HEK293 (cell line): ENCODE measurements at regions not wholly inside any gene's neighbourhood (a gene's known extent, or its start where the extent isn't known, plus 50 kb on each side); places are given as distances from the start of the nearest gene placed in this dataset.

ENCODE experiments used
- CTCF ChIA-PET: fragments of 350-600 bp; formaldehyde crosslinking; extraction: SDS; loops from one replicate; lab custom pipeline; 2021; ENCODE audit warnings: antibody characterized with exemption; lab: Yijun Ruan, JAX
- POLR2A ChIA-PET: fragments of 300-600 bp; formaldehyde crosslinking; extraction: SDS; loops from one replicate; lab custom pipeline; 2020; ENCODE audit warnings: antibody characterized with exemption, inconsistent platforms; lab: Yijun Ruan, JAX
- H3K27ac ChIP-seq: fragments of 200-500 bp; sonication (Bioruptor generic); 2 replicates; pipeline ENCODE4 v1.5.1; 2014; ENCODE audit warnings: low read depth, low read length, control low read depth, inconsistent platforms; ENCODE audit errors: extremely low read depth
- H3K36me3 ChIP-seq, 2 experiments: fragments of 200-500 bp in 1 of 2; sonication (Bioruptor generic) in 1 of 2; 1 replicate in 1 of 2; 2 replicates in 1 of 2; pipeline ENCODE4 v1.5.1; 2014 to 2017; ENCODE audit warnings: inconsistent platforms in 2 of 2, low read length in 2 of 2; ENCODE audit not compliant: control insufficient read depth in 2 of 2, insufficient read depth in 1 of 2
- H3K4me1 ChIP-seq: fragments of 200-500 bp; sonication (Bioruptor generic); 2 replicates; pipeline ENCODE4 v1.5.1; 2014; ENCODE audit warnings: mild to moderate bottlenecking, low read length, inconsistent platforms; ENCODE audit not compliant: control insufficient read depth, insufficient read depth
- H3K4me3 ChIP-seq: 2 replicates; pipeline ENCODE4 v1.5.1; 2011; ENCODE audit warnings: low read depth, mild to moderate bottlenecking, control low read depth, low read length, moderate library complexity
- H3K9me3 ChIP-seq: fragments of 200-500 bp; sonication (Bioruptor generic); 2 replicates; pipeline ENCODE4 v1.5.1; 2014; ENCODE audit warnings: low read depth, low read length, inconsistent platforms; ENCODE audit not compliant: control insufficient read depth, insufficient read depth
- ELK4 ChIP-seq: IDR thresholded peaks from 2 replicates; pipeline ENCODE4 v1.6.1; 2011; ENCODE audit warnings: mild to moderate bottlenecking, low read depth, low read length, borderline replicate concordance
- FEZF1 ChIP-seq: fragments of 450-650 bp; formaldehyde crosslinking; IDR thresholded peaks from 2 replicates; pipeline ENCODE4 v1.5.1; 2016; ENCODE audit warnings: missing biosample characterization, missing genetic modification characterization
- INSM2 ChIP-seq: fragments of 450-650 bp; formaldehyde crosslinking; IDR thresholded peaks from 2 replicates; pipeline ENCODE4 v1.5.1; 2016; ENCODE audit warnings: missing biosample characterization, missing genetic modification characterization
- KLF9 ChIP-seq: fragments of 450-650 bp; formaldehyde crosslinking; IDR thresholded peaks from 2 replicates; pipeline ENCODE4 v1.5.1; 2016; ENCODE audit warnings: missing biosample characterization, missing genetic modification characterization, low read depth
- SP2 ChIP-seq: fragments of 450-650 bp; formaldehyde crosslinking; IDR thresholded peaks from 2 replicates; pipeline ENCODE4 v1.5.1; 2016; ENCODE audit warnings: missing biosample characterization, missing genetic modification characterization
- TRIM28 ChIP-seq: IDR thresholded peaks from 2 replicates; pipeline ENCODE4 v1.6.1; 2011; ENCODE audit warnings: low read length, control low read depth, borderline replicate concordance
- ZFHX2 ChIP-seq: fragments of 450-650 bp; formaldehyde crosslinking; conservative IDR thresholded peaks from 2 replicates; pipeline ENCODE4 v1.5.1; 2016; ENCODE audit warnings: missing biosample characterization, missing genetic modification characterization
- ZFP41 ChIP-seq: fragments of 450-650 bp; formaldehyde crosslinking; IDR thresholded peaks from 2 replicates; pipeline ENCODE4 v1.5.1; 2016; ENCODE audit warnings: missing biosample characterization, missing genetic modification characterization, borderline replicate concordance
- ZNF112 ChIP-seq: fragments of 450-650 bp; formaldehyde crosslinking; IDR thresholded peaks from 2 replicates; pipeline ENCODE4 v1.5.0; 2017; ENCODE audit warnings: missing biosample characterization, missing genetic modification characterization
- ZNF184 ChIP-seq: fragments of 450-650 bp; IDR thresholded peaks from 2 replicates; pipeline ENCODE4 v1.5.1; 2018; ENCODE audit warnings: missing biosample characterization, mild to moderate bottlenecking, missing genetic modification characterization
- ZNF239 ChIP-seq: fragments of 450-650 bp; formaldehyde crosslinking; IDR thresholded peaks from 2 replicates; pipeline ENCODE4 v1.5.1; 2016; ENCODE audit warnings: missing biosample characterization, missing genetic modification characterization
- ZNF341 ChIP-seq: fragments of 450-650 bp; formaldehyde crosslinking; IDR thresholded peaks from 2 replicates; pipeline ENCODE4; 2016; ENCODE audit warnings: low read depth, missing biosample characterization, missing genetic modification characterization
- ZNF398 ChIP-seq: fragments of 450-650 bp; formaldehyde crosslinking; IDR thresholded peaks from 2 replicates; pipeline ENCODE4 v1.5.1; 2017; ENCODE audit warnings: missing biosample characterization, missing genetic modification characterization
- ZNF404 ChIP-seq: fragments of 450-650 bp; formaldehyde crosslinking; IDR thresholded peaks from 2 replicates; pipeline ENCODE4 v1.5.1; 2017; ENCODE audit warnings: missing biosample characterization, missing genetic modification characterization
- ZNF513 ChIP-seq: fragments of 450-650 bp; IDR thresholded peaks from 2 replicates; pipeline ENCODE4 v1.5.1; 2018; ENCODE audit warnings: missing biosample characterization, missing genetic modification characterization
- ZNF529 ChIP-seq: fragments of 450-650 bp; formaldehyde crosslinking; IDR thresholded peaks from 2 replicates; pipeline ENCODE4 v1.5.1; 2017; ENCODE audit warnings: missing genetic modification characterization, missing biosample characterization; ENCODE audit not compliant: insufficient replicate concordance
- ZNF571 ChIP-seq: fragments of 450-650 bp; formaldehyde crosslinking; IDR thresholded peaks from 2 replicates; pipeline ENCODE4 v1.5.0; 2017; ENCODE audit warnings: missing biosample characterization, missing genetic modification characterization
- ZNF624 ChIP-seq: fragments of 450-650 bp; formaldehyde crosslinking; IDR thresholded peaks from 2 replicates; pipeline ENCODE4 v1.5.1; 2017; ENCODE audit warnings: missing biosample characterization, missing genetic modification characterization
- ZNF629 ChIP-seq: fragments of 450-650 bp; formaldehyde crosslinking; IDR thresholded peaks from 2 replicates; pipeline ENCODE4 v1.5.1; 2017; ENCODE audit warnings: missing biosample characterization, missing genetic modification characterization
- ZNF670 ChIP-seq: fragments of 450-650 bp; formaldehyde crosslinking; IDR thresholded peaks from 2 replicates; pipeline ENCODE4 v1.5.1; 2016; ENCODE audit warnings: missing biosample characterization, missing genetic modification characterization, low read depth
- ZNF776 ChIP-seq: fragments of 450-650 bp; formaldehyde crosslinking; IDR thresholded peaks from 2 replicates; pipeline ENCODE4 v1.5.0; 2017; ENCODE audit warnings: missing biosample characterization, missing genetic modification characterization, borderline replicate concordance

- H3K4me1 ChIP-seq = no peaks in the 10 kb centered on the region
- H3K9me3 ChIP-seq = no peaks in the 10 kb centered on the region
- POLR2A ChIA-PET = no interaction called here
- CTCF ChIA-PET = interaction anchor here (0.6 to 7.4 kb wide), 4 partner anchors 78 to 908 kb away, joined by 3 to 46 read pairs (median 11); no protein-coding TSS in a partner anchor
- TF ChIP-seq ZNF529 (tag by site-specific recombination) (no peak), ZNF184 (tag by site-specific recombination) (no peak), ZFHX2 (tag by site-specific recombination) (no peak)
- H3K4me3 ChIP-seq = no peak overlapping the region
- H3K36me3 ChIP-seq = no peaks in the 10 kb centered on the region
- H3K27ac ChIP-seq = no peak overlapping the region
Measured at GRCh38 chr5:87782916-87783315, 370.2 kb upstream of the CCNH start.

GRCh38 chr5:87781976-87782375 lies 369.2 kb upstream of the CCNH start:
- Histone ChIP-seq H3K4me3 (no peak overlapping the region), H3K4me1 (no peaks in the 10 kb centered on the region), H3K36me3 (no peaks in the 10 kb centered on the region), H3K27ac (no peak overlapping the region), H3K9me3 (no peaks in the 10 kb centered on the region)
- TF ChIP-seq ZNF239 (tag by site-specific recombination) = no peak
- TF ChIP-seq FEZF1 (tag by site-specific recombination) = no peak
- TF ChIP-seq SP2 (tag by site-specific recombination) = no peak
- no peak for TF ChIP-seq ZNF404 (tag by site-specific recombination)
- no peak for TF ChIP-seq ZNF670 (tag by site-specific recombination)
- TF ChIP-seq ZNF341 (tag by site-specific recombination) = no peak
- no peak for TF ChIP-seq ZNF624
- TF ChIP-seq ZNF571 (tag by site-specific recombination) = no peak
- TF ChIP-seq INSM2 = no peak
- no peak for TF ChIP-seq ZNF398
- no peak for TF ChIP-seq ZNF513 (tag by site-specific recombination)
- no peak for TF ChIP-seq ELK4
- no peak for TF ChIP-seq ZNF776 (tag by site-specific recombination)
- TF ChIP-seq TRIM28 = no peak
- no peak for TF ChIP-seq ZFP41
- no peak for TF ChIP-seq ZNF112
- TF ChIP-seq KLF9 (tag by site-specific recombination) = no peak
- TF ChIP-seq ZNF629 (tag by site-specific recombination) = no peak
- CTCF ChIA-PET = interaction anchor here (0.6 to 7.4 kb wide), 20 partner anchors 15 to 1261 kb away, joined by 3 to 46 read pairs (median 4); no protein-coding TSS in a partner anchor
- POLR2A ChIA-PET = interaction anchor here (1.4 kb wide), 1 partner anchor 909 kb away, joined by 4 read pairs; no protein-coding TSS in a partner anchor
